Body of pancreas (tissue), 4 donors: ENCODE measurements at regions not wholly inside any gene's neighbourhood (a gene's known extent, or its start where the extent isn't known, plus 50 kb on each side); places are given as distances from the start of the nearest gene placed in this dataset.

Experiments
- ATAC-seq: fragments of 150-250 bp; one replicate; pipeline ENCODE4 v1.9.1; 2016
- DNase-seq, 4 donors: peaks; one replicate each; pipeline ENCODE4 v3.0.0-alpha.2; 2019
- H3K27ac ChIP-seq, 4 donors: fragments of 200-600 bp; sonication (generic); 1 replicate in 3 of 4; 2 replicates in 1 of 4; pipeline versions ENCODE4 v1.5.1 to v1.6.1; 2016 to 2019; ENCODE audit warnings: mild to moderate bottlenecking in 1 of 4, mixed read lengths in 1 of 4, moderate library complexity in 1 of 4
- H3K27me3 ChIP-seq, 2 donors: fragments of 200-600 bp; sonication (generic); one replicate each; pipeline ENCODE4 v1.6.0; 2016; ENCODE audit warnings: mild to moderate bottlenecking in 1 of 2
- H3K36me3 ChIP-seq, 2 donors: fragments of 200-600 bp; sonication (generic); replicated peaks in 1 of 2; 2 replicates each; pipeline ENCODE4 v1.5.1; 2016; ENCODE audit warnings: low read depth in 2 of 2; ENCODE audit not compliant: insufficient read depth in 1 of 2
- H3K4me1 ChIP-seq: fragments of 200-600 bp; sonication (generic); one replicate; pipeline ENCODE4 v1.6.0; 2016
- H3K4me3 ChIP-seq, 2 donors: fragments of 200-600 bp; sonication (generic); 1 replicate in 1 of 2; 2 replicates in 1 of 2; pipeline ENCODE4 v1.5.1; 2016 to 2019
- H3K9me3 ChIP-seq, 3 donors: fragments of 200-600 bp; sonication (generic); 1 replicate in 2 of 3; 2 replicates in 1 of 3; pipeline ENCODE4 v1.5.1; 2016
- POLR2A ChIP-seq, 3 donors: fragments of 450-650 bp; IDR thresholded peaks; one replicate each; pipeline ENCODE4 v1.6.1; 2016; ENCODE audit warnings: antibody characterized with exemption in 3 of 3, mild to moderate bottlenecking in 2 of 3
- WGBS, 2 donors: methylation state at CpG; one replicate each; pipeline ENCODE4 v1.1.5; 2017; 5-methylcytosine and 5-hydroxymethylcytosine counted together
- intact Hi-C: fragments of 100-400 bp; cut with DNase I; formaldehyde crosslinking; loops from one replicate; pipeline ENCODE4 v1.15.1; 2023
- TF ChIP-seq, protein P1 (sequence below), 7 experiments: fragments of 450-650 bp in 4 of 7; fragments of 200-600 bp in 3 of 7; sonication (generic) in 3 of 7; IDR thresholded peaks; one replicate each; pipeline ENCODE4 v1.5.1; 2016 to 2019; ENCODE audit warnings: antibody characterized with exemption in 7 of 7

DNA sequence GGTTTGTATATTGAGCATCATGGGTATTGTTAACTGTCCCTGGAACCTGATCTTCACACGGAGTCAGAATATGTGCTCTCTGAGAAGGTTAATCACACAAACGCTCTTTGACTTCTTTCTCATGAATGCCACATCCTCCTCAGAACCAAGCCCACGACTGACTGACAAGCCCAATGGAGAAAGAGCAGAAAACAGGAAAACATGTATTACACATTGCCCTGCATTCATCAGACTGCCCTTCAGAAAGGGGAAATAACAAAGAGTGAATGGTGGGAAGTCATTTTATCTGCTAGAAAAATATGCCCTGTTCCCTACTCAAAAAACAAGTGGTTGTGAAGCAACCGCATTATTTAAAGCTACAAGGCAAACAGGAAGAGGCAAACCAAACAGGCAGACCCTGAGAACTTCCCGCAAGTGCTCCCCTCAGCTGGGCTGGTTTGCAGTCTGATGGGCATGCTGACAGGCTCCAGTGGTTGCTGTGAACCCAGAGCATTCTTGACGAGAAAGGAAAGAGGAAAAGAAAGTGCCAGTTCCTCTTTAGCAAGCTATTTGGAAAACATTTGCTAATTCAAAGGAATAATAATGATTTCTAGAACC lies 172.9 kb upstream of the SETBP1 start:
- WGBS, 2 donors: 46 to 68% methylated on average over 6 of the region's 6 CpGs
- H3K4me1 ChIP-seq: no peaks in the 10 kb centered on the region
- peak in 1 of 4 donors; percentile 60 for DNase-seq

GRCh38 chr18:44508474-44508873 lies 172.2 kb upstream of the SETBP1 start:
- Histone ChIP-seq H3K9me3 (no peaks in the 10 kb centered on the region), H3K27ac (no peak overlapping the region), H3K36me3 (no peaks in the 10 kb centered on the region), H3K4me1 (no peaks in the 10 kb centered on the region), H3K27me3 (no peaks in the 10 kb centered on the region), H3K4me3 (no peak overlapping the region)
- TF ChIP-seq POLR2A (IDR thresholded peaks at IDR 0.05): no peak
- TF ChIP-seq, protein P1, sequence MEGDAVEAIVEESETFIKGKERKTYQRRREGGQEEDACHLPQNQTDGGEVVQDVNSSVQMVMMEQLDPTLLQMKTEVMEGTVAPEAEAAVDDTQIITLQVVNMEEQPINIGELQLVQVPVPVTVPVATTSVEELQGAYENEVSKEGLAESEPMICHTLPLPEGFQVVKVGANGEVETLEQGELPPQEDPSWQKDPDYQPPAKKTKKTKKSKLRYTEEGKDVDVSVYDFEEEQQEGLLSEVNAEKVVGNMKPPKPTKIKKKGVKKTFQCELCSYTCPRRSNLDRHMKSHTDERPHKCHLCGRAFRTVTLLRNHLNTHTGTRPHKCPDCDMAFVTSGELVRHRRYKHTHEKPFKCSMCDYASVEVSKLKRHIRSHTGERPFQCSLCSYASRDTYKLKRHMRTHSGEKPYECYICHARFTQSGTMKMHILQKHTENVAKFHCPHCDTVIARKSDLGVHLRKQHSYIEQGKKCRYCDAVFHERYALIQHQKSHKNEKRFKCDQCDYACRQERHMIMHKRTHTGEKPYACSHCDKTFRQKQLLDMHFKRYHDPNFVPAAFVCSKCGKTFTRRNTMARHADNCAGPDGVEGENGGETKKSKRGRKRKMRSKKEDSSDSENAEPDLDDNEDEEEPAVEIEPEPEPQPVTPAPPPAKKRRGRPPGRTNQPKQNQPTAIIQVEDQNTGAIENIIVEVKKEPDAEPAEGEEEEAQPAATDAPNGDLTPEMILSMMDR (IDR thresholded peaks at IDR 0.05): no peak
- 69 to 82% methylated on average over 3 of the region's 3 CpGs for WGBS, 2 donors
- no peak for DNase-seq
- no peak for ATAC-seq
- intact Hi-C loops: no loop called here

More for the DNA sequence above, 172.9 kb upstream of the SETBP1 start:
- Histone ChIP-seq H3K4me3 (no peak overlapping the region), H3K9me3 (no peaks in the 10 kb centered on the region), H3K27ac (no peak overlapping the region), H3K27me3 (no peaks in the 10 kb centered on the region), H3K36me3 (no peaks in the 10 kb centered on the region)
- TF ChIP-seq, protein P1 (IDR thresholded peaks at IDR 0.05): no peak
- TF ChIP-seq POLR2A (IDR thresholded peaks at IDR 0.05): no peak
- no peak for ATAC-seq
- intact Hi-C loops: no loop called here

DNA sequence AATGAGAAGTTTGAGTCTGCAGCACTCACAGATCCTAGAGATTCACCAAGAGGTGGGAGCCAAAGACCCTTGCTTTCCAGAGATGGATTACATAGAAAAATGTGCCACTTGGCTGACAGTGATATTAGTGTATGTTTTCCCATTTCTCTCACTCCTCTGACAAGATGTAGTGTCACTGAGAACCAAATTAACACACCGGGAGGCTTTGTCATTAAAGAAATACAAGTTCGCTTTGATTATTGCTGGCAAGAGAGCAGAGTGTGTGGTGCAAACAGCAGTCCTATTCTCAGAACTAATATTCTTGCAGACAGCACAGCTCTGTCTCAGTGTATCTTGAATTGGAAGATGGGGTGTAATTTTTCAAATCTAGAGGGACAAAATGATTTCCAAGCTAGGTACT lies 171.6 kb upstream of the SETBP1 start:
- no peaks in the 10 kb centered on the region for H3K36me3 ChIP-seq
- TF ChIP-seq, protein P1 (IDR thresholded peaks at IDR 0.05): no peak
- TF ChIP-seq POLR2A (IDR thresholded peaks at IDR 0.05): no peak
- no peaks in the 10 kb centered on the region for H3K4me1 ChIP-seq
- no peak for ATAC-seq
- WGBS, 2 donors: 87 to 90% methylated on average over 2 of the region's 2 CpGs
- H3K27ac ChIP-seq: no peak overlapping the region
- H3K27me3 ChIP-seq: no peaks in the 10 kb centered on the region
- H3K4me3 ChIP-seq: no peak overlapping the region
- no peaks in the 10 kb centered on the region for H3K9me3 ChIP-seq
- no peak for DNase-seq
- intact Hi-C loops: no loop called here

- H3K36me3 ChIP-seq: no peaks in the 10 kb centered on the region
- no peak for DNase-seq
- no peak for ATAC-seq
- TF ChIP-seq, protein P1 (IDR thresholded peaks at IDR 0.05): no peak
- TF ChIP-seq POLR2A (IDR thresholded peaks at IDR 0.05): no peak
- no peaks in the 10 kb centered on the region for H3K27me3 ChIP-seq
- H3K9me3 ChIP-seq: no peaks in the 10 kb centered on the region
- intact Hi-C loops: no loop called here
- whole genome bisulfite sequencing, 2 donors: 41 to 47% methylated on average over 6 of the region's 6 CpGs
- H3K4me1 ChIP-seq: no peaks in the 10 kb centered on the region
- no peak overlapping the region for H3K4me3 ChIP-seq
- no peak overlapping the region for H3K27ac ChIP-seq
Observed at GRCh38 chr18:44510390-44510789, 170.3 kb upstream of the SETBP1 start.

DNA sequence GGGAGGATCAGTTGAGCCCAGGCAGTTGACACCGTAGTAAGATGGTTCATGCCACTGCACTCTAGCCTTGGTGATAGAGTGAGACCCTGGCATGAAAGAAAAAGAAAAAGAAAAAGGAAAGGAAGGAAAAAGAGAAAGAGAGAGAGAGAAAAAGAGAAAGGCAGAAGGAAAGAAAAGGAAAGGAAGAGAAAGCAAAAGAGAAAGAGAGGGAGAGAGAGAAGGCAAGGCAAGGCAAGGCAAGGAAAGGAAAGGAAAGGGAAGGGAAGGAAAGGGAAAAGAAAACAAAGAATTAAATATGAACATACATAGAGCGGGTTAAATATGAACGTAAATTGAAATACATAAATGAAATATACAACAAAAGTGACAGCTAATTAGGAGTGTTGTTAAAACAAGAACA lies 167.5 kb upstream of the SETBP1 start:
- Histone ChIP-seq H3K27ac (no peak overlapping the region), H3K36me3 (no peaks in the 10 kb centered on the region), H3K27me3 (no peaks in the 10 kb centered on the region), H3K4me3 (no peak overlapping the region), H3K4me1 (no peaks in the 10 kb centered on the region), H3K9me3 (no peaks in the 10 kb centered on the region)
- intact Hi-C loops: no loop called here
- TF ChIP-seq POLR2A (IDR thresholded peaks at IDR 0.05): no peak
- TF ChIP-seq, protein P1 (IDR thresholded peaks at IDR 0.05): no peak
- DNase-seq (no peak), ATAC-seq (no peak)
- 86 to 90% methylated on average over 3 of the region's 3 CpGs for WGBS, 2 donors
